ENCODE measurements at regions not wholly inside any gene's neighbourhood (a gene's known extent, or its start where the extent isn't known, plus 50 kb on each side); places are given as distances from the start of the nearest gene placed in this dataset.
A peak's percentile ranks its signal among the peaks of the same experiment; 100 is the strongest.

DNA sequence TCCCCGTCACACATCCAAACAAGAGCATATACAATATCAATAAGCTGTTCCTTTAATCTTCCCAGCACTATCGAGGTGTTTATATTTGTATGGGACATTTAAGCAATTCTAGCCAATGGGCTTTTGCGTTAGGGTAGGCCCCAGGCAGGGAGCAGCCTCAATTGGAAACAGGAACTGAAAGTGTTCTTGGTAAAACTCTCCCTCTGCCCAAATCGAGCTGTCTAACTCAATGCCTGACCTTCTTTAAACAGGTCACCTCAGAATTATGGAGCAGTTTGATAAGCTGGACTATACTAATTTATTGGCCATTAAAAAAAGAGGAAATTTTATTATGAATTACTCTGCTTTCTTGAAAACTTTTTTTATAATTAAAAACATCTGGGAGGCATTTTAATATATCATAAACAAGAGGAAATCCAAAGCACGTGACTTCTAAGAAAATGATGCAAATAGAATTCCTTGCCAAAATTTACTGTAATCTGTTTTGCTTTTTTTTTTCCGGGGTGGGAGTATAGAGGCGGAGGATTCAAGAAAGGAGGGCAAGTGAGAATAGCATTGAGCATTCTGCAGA is 498.1 kb downstream of the LMO4 start:
- H3K4me3 Mint-ChIP-seq, result no peak overlapping the region
- peaks cover 2% of the 10 kb centered on the region for H3K36me3 Mint-ChIP-seq (ENCODE audit: low read depth)
- DNase-seq (peak; percentile 3), ATAC-seq (no peak)
- H3K27me3 Mint-ChIP-seq, result no peaks in the 10 kb centered on the region
- no peak overlapping the region for H3K27ac Mint-ChIP-seq
- H3K4me1 Mint-ChIP-seq, result peaks cover 5% of the 10 kb centered on the region
- H3K9me3 Mint-ChIP-seq, result no peaks in the 10 kb centered on the region

DNA sequence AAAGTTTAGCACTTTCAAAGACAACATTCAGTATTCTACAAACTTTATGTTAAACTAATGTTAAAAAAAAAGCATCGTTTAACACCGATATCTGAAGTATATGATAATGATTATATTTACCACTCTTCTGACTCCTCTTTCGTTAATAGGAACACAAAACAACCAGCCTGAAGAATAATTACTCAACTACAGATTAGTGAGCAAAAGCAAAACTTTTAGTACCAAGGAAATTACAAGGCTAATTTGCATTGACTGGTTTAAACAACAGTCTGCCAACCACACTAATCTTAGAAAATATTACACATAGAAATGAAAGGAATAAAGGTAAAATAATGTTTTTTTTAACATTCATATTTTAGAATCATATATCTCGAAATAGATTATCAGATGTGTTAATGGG is 500.7 kb downstream of the LMO4 start:
- ATAC-seq, result no peak
- Mint-ChIP-seq H3K4me3 (no peak overlapping the region), H3K36me3 (ENCODE audit: low read depth) (peaks cover 2% of the 10 kb centered on the region), H3K9me3 (no peaks in the 10 kb centered on the region), H3K27ac (no peak overlapping the region), H3K27me3 (peaks cover 5% of the 10 kb centered on the region), H3K4me1 (peaks cover 5% of the 10 kb centered on the region)
- no peak for DNase-seq

DNA sequence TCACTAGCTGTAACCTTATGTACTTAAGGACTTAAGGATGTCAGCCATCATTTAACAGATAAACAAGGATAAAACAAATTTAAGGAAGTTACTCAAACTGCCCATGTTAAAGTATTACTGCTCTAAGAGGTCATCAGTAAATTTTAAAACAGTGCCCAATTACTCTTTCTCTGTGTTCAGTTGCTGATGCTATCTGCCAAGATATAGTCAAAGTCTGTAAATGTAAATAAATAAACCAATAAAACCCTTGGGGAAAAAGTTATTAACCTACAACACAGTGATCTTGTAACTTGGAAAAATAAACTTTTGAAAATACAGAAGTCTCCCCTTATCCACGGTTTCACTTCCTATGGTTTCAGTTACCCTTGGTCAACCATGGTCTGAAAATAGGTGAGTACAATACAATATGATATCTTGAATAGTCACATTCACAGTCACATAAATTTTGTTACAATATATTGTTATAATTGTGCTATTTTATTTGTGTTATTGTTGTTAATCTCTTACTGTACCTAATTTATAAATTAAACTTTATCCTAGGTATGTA is 501.8 kb downstream of the LMO4 start:
- DNase-seq (no peak), ATAC-seq (no peak)
- Mint-ChIP-seq H3K27ac (no peak overlapping the region), H3K36me3 (ENCODE audit: low read depth) (peaks cover 2% of the 10 kb centered on the region), H3K4me1 (peaks cover 5% of the 10 kb centered on the region), H3K9me3 (no peaks in the 10 kb centered on the region), H3K27me3 (peaks cover 5% of the 10 kb centered on the region), H3K4me3 (no peak overlapping the region)

DNA sequence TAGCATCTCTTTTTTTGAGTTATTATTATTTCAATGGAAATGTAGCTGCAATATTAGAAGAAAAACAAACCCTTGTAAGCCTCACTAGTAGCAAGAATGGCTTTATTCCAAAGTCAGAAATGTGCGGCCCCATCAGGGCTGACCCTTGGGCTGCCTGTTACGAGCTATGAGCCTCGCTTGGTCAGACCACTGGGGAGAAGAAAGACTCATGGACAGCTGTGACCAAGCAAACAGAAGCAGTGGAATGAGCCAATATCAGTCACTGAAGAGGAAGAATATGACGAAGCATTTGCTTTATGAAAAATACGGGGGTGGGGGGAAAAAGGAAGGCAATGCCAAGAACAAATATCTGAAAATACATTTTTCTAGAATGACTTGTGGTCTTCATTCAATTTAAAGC is 504.5 kb downstream of the LMO4 start:
- Mint-ChIP-seq H3K4me3 (no peak overlapping the region), H3K36me3 (ENCODE audit: low read depth) (no peaks in the 10 kb centered on the region), H3K9me3 (no peaks in the 10 kb centered on the region), H3K27ac (no peak overlapping the region), H3K4me1 (no peaks in the 10 kb centered on the region), H3K27me3 (peaks cover 5% of the 10 kb centered on the region)
- ATAC-seq (no peak), DNase-seq (no peak)

DNA sequence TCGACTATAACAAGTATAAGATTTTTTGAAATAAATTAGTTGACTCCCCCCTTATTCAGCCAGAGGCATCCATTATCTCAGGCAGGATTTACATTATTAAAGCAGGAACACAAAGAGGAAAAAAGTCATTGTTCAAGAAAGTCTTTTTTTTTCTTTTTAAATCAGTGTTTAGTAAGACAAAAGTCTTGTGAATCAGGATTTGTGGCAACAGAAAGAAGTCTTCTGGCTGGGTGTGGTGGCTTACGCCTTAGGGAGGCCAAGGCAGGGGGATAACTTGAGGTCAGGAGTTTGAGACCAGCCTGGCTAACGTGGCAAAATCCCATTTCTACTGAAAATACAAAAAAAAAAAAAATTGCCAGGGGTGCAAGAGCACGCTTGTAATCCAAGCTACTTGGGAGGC is 505.5 kb downstream of the LMO4 start:
- H3K36me3 Mint-ChIP-seq (ENCODE audit: low read depth), result no peaks in the 10 kb centered on the region
- H3K4me1 Mint-ChIP-seq, result no peaks in the 10 kb centered on the region
- no peaks in the 10 kb centered on the region for H3K9me3 Mint-ChIP-seq
- DNase-seq (no peak), ATAC-seq (no peak)
- no peak overlapping the region for H3K4me3 Mint-ChIP-seq
- H3K27me3 Mint-ChIP-seq, result peaks cover 5% of the 10 kb centered on the region
- no peak overlapping the region for H3K27ac Mint-ChIP-seq

DNA sequence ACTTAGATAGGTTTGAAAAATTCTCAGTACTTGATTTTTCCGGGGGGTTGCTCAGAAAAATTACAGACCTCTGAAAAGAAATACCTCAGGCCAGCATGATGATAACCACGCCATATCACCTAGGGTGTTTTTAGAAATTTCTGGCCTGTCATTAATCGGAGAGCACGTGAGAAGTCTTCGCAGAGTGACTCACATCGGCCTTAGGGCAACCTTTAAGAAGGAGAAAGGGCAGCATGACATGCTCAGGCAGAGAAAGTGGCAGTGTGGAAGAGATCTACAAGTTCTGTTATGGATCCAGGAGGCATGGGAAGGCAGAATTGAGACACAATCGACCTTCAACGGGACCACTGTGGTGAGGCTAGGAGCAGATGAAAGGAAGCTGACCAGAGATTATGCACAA is 506.3 kb downstream of the LMO4 start:
- ATAC-seq (no peak), DNase-seq (no peak)
- Mint-ChIP-seq H3K27ac (no peak overlapping the region), H3K27me3 (peaks cover 5% of the 10 kb centered on the region), H3K9me3 (no peaks in the 10 kb centered on the region), H3K36me3 (ENCODE audit: low read depth) (no peaks in the 10 kb centered on the region), H3K4me1 (no peaks in the 10 kb centered on the region), H3K4me3 (no peak overlapping the region)

DNA sequence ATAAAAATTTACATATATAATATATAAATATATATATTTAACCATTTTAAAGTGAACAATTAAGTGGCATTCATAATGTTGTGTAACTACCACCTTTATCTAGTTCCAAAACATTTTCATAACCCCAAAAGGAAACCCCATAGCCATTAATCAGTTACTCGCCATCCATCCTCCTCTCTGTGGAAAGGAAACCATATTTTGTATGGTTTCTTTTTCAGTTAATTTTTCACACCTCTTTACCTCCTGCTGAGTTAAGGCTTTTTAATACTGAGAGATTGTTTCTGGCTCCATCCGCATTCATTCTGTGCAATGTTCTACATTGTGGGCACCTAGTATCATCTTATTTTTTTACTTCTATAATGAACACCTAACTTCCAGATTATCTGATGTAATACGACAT is 512.1 kb downstream of the LMO4 start:
- no peak for DNase-seq
- H3K4me1 Mint-ChIP-seq, result no peaks in the 10 kb centered on the region
- H3K27ac Mint-ChIP-seq, result no peak overlapping the region
- peaks cover 8% of the 10 kb centered on the region for H3K27me3 Mint-ChIP-seq
- no peaks in the 10 kb centered on the region for H3K9me3 Mint-ChIP-seq
- H3K4me3 Mint-ChIP-seq, result no peak overlapping the region
- H3K36me3 Mint-ChIP-seq (ENCODE audit: low read depth), result no peaks in the 10 kb centered on the region
- no peak for ATAC-seq

DNA sequence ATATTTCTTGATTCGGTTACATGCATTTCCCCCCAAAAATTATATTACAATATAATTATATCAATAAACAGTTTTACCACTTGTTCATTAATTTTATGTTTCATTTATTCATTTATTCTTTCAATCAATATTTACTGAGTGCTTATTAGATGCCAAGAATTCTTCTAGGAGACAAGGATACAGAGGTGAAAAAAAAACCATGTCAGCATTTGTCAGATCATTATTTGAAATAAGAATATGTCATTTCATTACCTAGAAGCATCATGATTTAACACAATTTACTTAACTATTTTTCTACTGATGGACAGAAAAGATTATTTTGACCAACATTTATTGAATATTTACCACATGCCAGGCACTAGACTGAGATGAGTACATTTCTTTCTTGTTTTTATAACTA is 512.7 kb downstream of the LMO4 start:
- ATAC-seq (no peak), DNase-seq (no peak)
- H3K27ac Mint-ChIP-seq, result no peak overlapping the region

DNA sequence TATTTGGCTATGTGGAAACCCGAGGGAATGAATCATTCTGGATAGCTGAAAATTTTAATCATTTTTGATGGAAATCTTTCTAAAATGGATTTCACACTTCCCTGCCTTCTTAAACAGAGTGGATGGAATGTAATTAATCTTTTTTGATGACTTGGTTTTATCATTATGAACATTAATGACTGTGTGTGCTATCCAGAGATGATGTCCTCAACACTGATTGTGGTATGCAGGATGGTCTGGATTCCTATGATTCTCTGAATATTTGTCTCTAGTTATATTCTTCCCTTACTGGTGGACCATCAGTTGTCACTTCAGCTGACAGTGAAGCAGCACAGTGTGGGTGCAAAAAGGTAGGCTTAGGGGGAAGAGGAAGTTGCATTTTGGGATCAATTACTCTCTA is 513.5 kb downstream of the LMO4 start:
- no peak overlapping the region for H3K27ac Mint-ChIP-seq
- no peaks in the 10 kb centered on the region for H3K4me1 Mint-ChIP-seq
- ATAC-seq, result no peak
- H3K9me3 Mint-ChIP-seq, result no peaks in the 10 kb centered on the region
- no peaks in the 10 kb centered on the region for H3K36me3 Mint-ChIP-seq (ENCODE audit: low read depth)
- DNase-seq, result no peak
- no peak overlapping the region for H3K4me3 Mint-ChIP-seq
- peaks cover 8% of the 10 kb centered on the region for H3K27me3 Mint-ChIP-seq

More for the DNA sequence above, 512.7 kb downstream of the LMO4 start:
- H3K36me3 Mint-ChIP-seq (ENCODE audit: low read depth), result no peaks in the 10 kb centered on the region
- H3K4me3 Mint-ChIP-seq, result no peak overlapping the region
- no peaks in the 10 kb centered on the region for H3K9me3 Mint-ChIP-seq
- no peaks in the 10 kb centered on the region for H3K4me1 Mint-ChIP-seq
- peaks cover 8% of the 10 kb centered on the region for H3K27me3 Mint-ChIP-seq

DNA sequence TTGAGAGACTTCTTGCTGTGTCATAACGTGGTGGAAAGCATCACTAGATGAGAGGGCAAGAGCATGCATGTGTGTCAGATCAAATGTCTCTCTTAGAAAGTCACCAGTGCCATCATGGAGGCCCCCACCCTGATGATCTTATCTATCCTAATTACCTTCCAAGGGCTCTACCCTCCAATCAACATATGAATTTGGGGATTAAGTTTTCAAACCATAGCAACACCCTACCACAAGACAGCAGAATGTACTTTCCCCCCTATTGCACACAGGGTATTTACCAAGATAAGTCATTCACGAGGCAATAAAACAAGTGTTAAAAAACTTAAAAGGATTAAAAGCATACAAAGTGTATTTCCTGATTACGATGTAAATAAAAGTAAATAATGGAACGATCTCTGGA is 515.6 kb downstream of the LMO4 start:
- H3K4me1 Mint-ChIP-seq, result no peaks in the 10 kb centered on the region
- DNase-seq (no peak), ATAC-seq (no peak)
- no peak overlapping the region for H3K4me3 Mint-ChIP-seq
- peaks cover 8% of the 10 kb centered on the region for H3K27me3 Mint-ChIP-seq
- H3K36me3 Mint-ChIP-seq (ENCODE audit: low read depth), result no peaks in the 10 kb centered on the region
- no peak overlapping the region for H3K27ac Mint-ChIP-seq
- no peaks in the 10 kb centered on the region for H3K9me3 Mint-ChIP-seq

DNA sequence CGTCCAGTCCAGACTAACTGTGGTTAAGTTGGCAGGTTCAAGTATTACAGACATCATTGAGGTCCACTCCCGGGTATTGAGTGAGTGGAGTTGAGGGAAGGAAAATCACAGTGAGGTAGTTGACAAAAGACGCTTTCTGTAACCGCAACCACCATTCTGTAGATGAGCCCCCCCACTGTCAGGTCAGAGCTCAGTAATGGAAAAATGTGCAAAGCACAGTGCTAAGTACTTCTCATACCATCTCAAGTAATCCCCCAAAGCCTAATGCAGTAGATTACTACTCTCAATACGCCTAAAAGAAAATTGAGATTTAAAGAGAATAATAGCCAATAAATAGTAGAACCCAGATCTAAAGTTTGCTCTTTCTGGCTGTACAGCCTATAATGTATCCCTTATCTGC is 522.8 kb downstream of the LMO4 start:
- no peaks in the 10 kb centered on the region for H3K36me3 Mint-ChIP-seq (ENCODE audit: low read depth)
- DNase-seq, result no peak
- H3K27me3 Mint-ChIP-seq, result peaks cover 10% of the 10 kb centered on the region
- H3K27ac Mint-ChIP-seq, result no peak overlapping the region
- H3K9me3 Mint-ChIP-seq, result no peaks in the 10 kb centered on the region
- no peak overlapping the region for H3K4me3 Mint-ChIP-seq
- ATAC-seq, result no peak
- no peaks in the 10 kb centered on the region for H3K4me1 Mint-ChIP-seq

DNA sequence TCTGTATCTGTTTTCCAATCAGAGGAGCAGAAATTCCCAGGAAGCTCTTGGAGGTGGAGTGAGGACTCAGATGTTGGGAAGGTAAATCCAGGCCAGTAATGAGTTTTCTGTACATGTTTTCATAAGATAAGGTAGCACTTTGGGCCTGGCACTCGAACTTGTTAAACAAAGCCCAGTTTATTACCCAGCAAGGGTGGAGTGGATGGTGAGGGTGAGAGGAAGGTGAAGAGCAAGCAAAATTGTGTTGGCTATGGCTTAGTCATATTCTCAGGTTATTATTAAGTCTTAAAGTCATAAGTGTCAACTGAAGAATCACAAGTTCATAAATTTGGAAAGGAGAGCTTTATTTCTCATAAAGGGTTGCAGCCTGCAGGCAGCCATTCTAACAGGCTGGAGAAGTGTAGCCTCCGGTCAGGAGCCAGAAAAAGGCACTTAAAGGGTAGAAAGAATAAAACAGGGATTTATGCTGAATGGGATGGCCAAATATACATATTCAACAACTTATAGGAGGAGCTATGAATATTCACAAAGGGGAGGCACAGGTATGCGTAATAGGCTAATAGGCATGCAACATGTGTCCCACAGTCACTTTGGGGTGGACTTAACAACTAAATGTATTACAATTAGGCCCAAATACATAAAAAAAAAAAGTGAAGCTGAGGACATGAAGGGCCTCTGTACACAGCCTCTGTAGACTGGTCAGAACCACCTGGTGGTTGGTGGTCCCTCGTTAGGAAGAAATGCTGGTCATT is 523.9 kb downstream of the LMO4 start:
- H3K9me3 Mint-ChIP-seq, result no peaks in the 10 kb centered on the region
- no peaks in the 10 kb centered on the region for H3K36me3 Mint-ChIP-seq (ENCODE audit: low read depth)
- no peak overlapping the region for H3K27ac Mint-ChIP-seq
- ATAC-seq (no peak), DNase-seq (no peak)
- H3K4me1 Mint-ChIP-seq, result no peaks in the 10 kb centered on the region
- peaks cover 10% of the 10 kb centered on the region for H3K27me3 Mint-ChIP-seq
- no peak overlapping the region for H3K4me3 Mint-ChIP-seq

DNA sequence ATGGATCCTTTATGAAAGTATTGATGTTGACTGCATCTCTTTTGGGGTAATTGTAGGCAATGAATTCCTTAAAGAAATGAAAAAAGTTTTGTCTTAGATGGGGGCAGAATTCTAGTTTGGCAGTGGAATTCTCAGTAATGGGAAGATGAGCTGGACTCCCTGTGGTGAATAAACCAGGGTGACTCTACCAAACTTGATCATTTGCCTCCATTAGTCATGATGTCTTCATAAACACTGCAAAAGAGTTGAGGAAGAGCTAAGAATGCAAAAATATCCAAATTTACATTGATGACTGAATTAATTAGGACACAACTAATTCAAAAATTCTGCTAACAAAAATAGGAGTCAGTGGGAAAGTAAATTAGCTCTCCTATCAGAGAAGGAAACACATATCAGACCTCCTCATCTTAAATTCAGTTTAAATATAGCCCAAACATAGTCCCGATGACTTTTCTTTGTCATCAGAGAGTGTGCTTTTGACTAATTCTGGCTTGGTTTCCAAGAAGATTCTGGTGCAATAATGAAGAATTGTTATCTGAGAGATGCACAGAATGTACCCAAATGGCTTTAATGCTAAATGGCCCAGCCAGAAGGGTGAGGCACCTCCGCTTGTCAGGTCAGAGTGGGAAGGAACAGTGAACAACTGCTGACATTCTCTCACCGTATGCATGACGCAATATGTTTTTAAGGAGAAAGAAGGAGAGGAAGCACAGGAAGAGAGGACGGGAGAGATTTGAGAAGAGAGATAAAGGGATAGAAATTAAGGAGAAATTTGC is 525.1 kb downstream of the LMO4 start:
- Mint-ChIP-seq H3K27me3 (peaks cover 10% of the 10 kb centered on the region), H3K4me1 (no peaks in the 10 kb centered on the region), H3K27ac (no peak overlapping the region), H3K9me3 (no peaks in the 10 kb centered on the region), H3K36me3 (ENCODE audit: low read depth) (no peaks in the 10 kb centered on the region), H3K4me3 (no peak overlapping the region)
- ATAC-seq (no peak), DNase-seq (no peak)

DNA sequence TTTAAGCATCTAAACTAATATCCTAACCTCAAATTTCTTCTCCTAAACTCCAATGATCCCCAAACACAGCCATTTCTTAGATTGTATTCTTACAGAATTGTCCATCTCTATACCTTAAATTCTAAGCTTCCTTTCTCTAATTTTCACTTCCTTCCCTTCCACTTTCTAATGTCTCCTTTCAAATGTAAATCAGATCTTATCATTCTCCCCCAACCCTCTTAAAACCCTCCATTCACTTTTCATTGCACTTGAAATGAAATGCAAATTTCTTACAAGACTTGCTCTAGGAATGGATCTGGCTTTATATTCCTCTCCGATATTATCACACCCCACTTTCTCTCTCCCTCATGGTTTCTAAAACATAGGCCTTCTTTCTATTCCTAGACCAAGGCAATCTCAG is 534.6 kb downstream of the LMO4 start:
- H3K4me1 Mint-ChIP-seq, result peaks cover 7% of the 10 kb centered on the region
- no peak overlapping the region for H3K4me3 Mint-ChIP-seq
- DNase-seq, result no peak
- no peak overlapping the region for H3K27ac Mint-ChIP-seq
- H3K36me3 Mint-ChIP-seq (ENCODE audit: low read depth), result peaks cover 3% of the 10 kb centered on the region
- H3K27me3 Mint-ChIP-seq, result peaks cover 2% of the 10 kb centered on the region
- no peak for ATAC-seq
- peaks cover 8% of the 10 kb centered on the region for H3K9me3 Mint-ChIP-seq

DNA sequence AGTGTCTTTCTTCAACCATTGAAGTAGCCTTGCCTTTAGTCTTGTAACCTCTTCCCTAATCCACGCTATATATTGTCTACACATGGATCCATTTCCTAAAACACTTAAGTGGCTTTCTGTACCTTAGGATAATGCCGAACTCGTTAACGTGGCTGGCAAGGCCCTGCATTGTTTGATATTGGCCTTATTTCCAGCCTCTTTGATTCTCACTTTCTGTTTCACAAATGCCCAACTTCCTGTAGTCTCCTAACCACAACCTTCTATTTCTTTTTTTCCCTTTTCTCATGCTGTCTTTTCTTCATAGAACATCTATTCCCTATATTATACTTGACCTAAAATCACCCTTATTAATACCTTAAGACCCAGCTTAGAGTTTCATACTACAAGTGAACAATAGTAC is 536.0 kb downstream of the LMO4 start:
- H3K27ac Mint-ChIP-seq, result peak overlapping the region; percentile 12
- peak overlapping the region; percentile 1 for H3K4me3 Mint-ChIP-seq
- H3K9me3 Mint-ChIP-seq, result peaks cover 8% of the 10 kb centered on the region
- peaks cover 7% of the 10 kb centered on the region for H3K4me1 Mint-ChIP-seq
- DNase-seq (no peak), ATAC-seq (no peak)
- H3K27me3 Mint-ChIP-seq, result peaks cover 2% of the 10 kb centered on the region
- peaks cover 3% of the 10 kb centered on the region for H3K36me3 Mint-ChIP-seq (ENCODE audit: low read depth)

Measured in activated naive CD8-positive, alpha-beta T cell treated with anti-CD3 and anti-CD28 coated beads, Interleukin-2, amount 50 U/mL, for 24 hours (primary cell).